ENCODE measurements at regions not wholly inside any gene's neighbourhood (a gene's known extent, or its start where the extent isn't known, plus 50 kb on each side); places are given as distances from the start of the nearest gene placed in this dataset.

- no peak overlapping the region for H3K4me3 ChIP-seq (ENCODE audit: low read depth, low read length)
- DNase-seq (ENCODE audit: low read depth) = peak; percentile 43
- TF ChIP-seq, protein P1, sequence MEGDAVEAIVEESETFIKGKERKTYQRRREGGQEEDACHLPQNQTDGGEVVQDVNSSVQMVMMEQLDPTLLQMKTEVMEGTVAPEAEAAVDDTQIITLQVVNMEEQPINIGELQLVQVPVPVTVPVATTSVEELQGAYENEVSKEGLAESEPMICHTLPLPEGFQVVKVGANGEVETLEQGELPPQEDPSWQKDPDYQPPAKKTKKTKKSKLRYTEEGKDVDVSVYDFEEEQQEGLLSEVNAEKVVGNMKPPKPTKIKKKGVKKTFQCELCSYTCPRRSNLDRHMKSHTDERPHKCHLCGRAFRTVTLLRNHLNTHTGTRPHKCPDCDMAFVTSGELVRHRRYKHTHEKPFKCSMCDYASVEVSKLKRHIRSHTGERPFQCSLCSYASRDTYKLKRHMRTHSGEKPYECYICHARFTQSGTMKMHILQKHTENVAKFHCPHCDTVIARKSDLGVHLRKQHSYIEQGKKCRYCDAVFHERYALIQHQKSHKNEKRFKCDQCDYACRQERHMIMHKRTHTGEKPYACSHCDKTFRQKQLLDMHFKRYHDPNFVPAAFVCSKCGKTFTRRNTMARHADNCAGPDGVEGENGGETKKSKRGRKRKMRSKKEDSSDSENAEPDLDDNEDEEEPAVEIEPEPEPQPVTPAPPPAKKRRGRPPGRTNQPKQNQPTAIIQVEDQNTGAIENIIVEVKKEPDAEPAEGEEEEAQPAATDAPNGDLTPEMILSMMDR (IDR thresholded peaks at IDR 0.05; ENCODE audit: insufficient read depth, low read length) = no peak
Observed at GRCh38 chr15:67955252-67955651, 98.9 kb upstream of the PIAS1 start.

DNA sequence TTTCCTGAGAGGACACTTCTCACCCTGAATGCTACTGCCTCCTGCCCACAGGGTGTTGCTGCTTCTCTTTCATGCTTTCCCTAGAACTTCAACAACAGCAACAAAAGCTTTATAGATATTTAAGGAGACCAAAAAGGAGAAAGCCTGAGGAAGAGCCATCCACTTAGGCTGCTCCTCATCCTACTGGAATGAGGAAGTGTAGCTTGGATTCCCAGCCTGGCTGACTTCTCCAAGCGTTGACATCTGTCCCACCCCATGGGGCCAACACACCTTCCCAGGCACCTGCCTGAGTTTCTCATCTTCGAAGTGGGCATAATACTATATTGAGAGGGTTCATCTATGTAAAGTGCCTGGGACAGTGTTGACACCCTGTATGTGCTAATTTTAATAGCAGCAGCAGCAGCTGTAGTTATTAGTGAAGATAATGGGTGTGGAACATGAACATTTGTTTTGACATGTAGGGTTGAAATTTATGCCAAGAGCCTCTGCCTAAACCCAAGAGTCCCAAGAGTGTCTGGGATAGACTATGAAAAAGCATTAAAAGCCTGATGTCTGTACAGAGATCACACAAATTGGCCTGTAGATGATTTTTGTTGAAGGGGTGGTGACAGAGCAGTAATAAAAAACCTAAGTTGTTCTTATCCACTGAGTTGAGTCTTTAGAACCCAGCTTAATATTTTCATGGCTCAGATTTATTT lies 96.5 kb upstream of the PIAS1 start:
- H3K4me3 ChIP-seq (ENCODE audit: low read depth, low read length) = no peak overlapping the region
- TF ChIP-seq, protein P1 (IDR thresholded peaks at IDR 0.05; ENCODE audit: insufficient read depth, low read length) = no peak
- no peak for DNase-seq (ENCODE audit: low read depth)

- TF ChIP-seq, protein P1 (IDR thresholded peaks at IDR 0.05; ENCODE audit: insufficient read depth, low read length) = no peak
- DNase-seq (ENCODE audit: low read depth) = peak; percentile 53
- H3K4me3 ChIP-seq (ENCODE audit: low read depth, low read length) = peak overlapping the region; percentile 56
Observed at GRCh38 chr15:67967871-67968431, 86.2 kb upstream of the PIAS1 start.

DNA sequence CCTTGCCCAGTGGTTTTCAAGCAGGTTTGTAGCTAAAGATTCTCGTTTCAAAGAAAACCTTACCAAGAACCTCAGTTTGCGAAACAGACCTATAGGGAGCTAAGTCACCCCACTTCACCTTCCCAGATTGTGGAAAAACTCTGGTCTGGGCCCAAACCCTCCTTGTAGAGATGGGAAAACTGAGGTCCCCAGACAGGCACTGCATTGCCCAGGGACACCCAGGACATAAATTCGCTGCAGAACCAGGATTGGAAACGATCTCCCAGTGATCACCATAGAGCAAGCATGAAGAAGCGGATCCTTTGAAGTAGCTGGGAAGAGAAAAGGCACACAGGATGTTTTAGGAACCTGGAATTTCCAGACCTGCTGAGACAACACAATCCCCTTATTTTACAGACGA lies 85.6 kb upstream of the PIAS1 start:
- H3K4me3 ChIP-seq (ENCODE audit: low read depth, low read length) = peak overlapping the region; percentile 56
- no peak for DNase-seq (ENCODE audit: low read depth)
- TF ChIP-seq, protein P1 (IDR thresholded peaks at IDR 0.05; ENCODE audit: insufficient read depth, low read length) = no peak

- TF ChIP-seq, protein P1 (IDR thresholded peaks at IDR 0.05; ENCODE audit: insufficient read depth, low read length) = no peak
- no peak overlapping the region for H3K4me3 ChIP-seq (ENCODE audit: low read depth, low read length)
- DNase-seq (ENCODE audit: low read depth) = no peak
Observed at GRCh38 chr15:67968966-67969365, 85.1 kb upstream of the PIAS1 start.

- DNase-seq (ENCODE audit: low read depth) = no peak
- TF ChIP-seq, protein P1 (IDR thresholded peaks at IDR 0.05; ENCODE audit: insufficient read depth, low read length) = no peak
- no peak overlapping the region for H3K4me3 ChIP-seq (ENCODE audit: low read depth, low read length)
Observed at GRCh38 chr15:67969892-67970291, 84.2 kb upstream of the PIAS1 start.
